ENCODE measurements at regions not wholly inside any gene's neighbourhood (a gene's known extent, or its start where the extent isn't known, plus 50 kb on each side); places are given as distances from the start of the nearest gene placed in this dataset.
"Not testable (repeated sequence)": the region's sequence is repeated elsewhere in the genome, so short reads cannot be mapped to it uniquely, and the experiment has no call there.

GRCh38 chr1:173341971-173342370, 134.8 kb upstream of the TNFSF4 start:
- no peak for TF ChIP-seq CTCF (conservative IDR thresholded peaks at IDR 0.05)
- H3K4me3 Mint-ChIP-seq: no peak overlapping the region
- H3K36me3 Mint-ChIP-seq: no peaks in the 10 kb centered on the region
- H3K4me1 Mint-ChIP-seq (ENCODE audit: unreplicated experiment): no peaks in the 10 kb centered on the region
- no peak for DNase-seq (ENCODE audit: extremely low spot score, unreplicated experiment)
- H3K9me3 Mint-ChIP-seq: no peaks in the 10 kb centered on the region
- no peak overlapping the region for H3K27ac Mint-ChIP-seq
- H3K27me3 Mint-ChIP-seq: no peaks in the 10 kb centered on the region

- no peaks in the 10 kb centered on the region for H3K36me3 Mint-ChIP-seq
- TF ChIP-seq CTCF (conservative IDR thresholded peaks at IDR 0.05): no peak
- H3K27ac Mint-ChIP-seq: no peak overlapping the region
- H3K4me1 Mint-ChIP-seq (ENCODE audit: unreplicated experiment): no peaks in the 10 kb centered on the region
- no peak for DNase-seq (ENCODE audit: extremely low spot score, unreplicated experiment)
- H3K4me3 Mint-ChIP-seq: no peak overlapping the region
- H3K9me3 Mint-ChIP-seq: no peaks in the 10 kb centered on the region
- no peaks in the 10 kb centered on the region for H3K27me3 Mint-ChIP-seq
Measured at GRCh38 chr1:173342736-173343135, 134.4 kb upstream of the PRDX6 start.

- no peak for DNase-seq (ENCODE audit: extremely low spot score, unreplicated experiment)
- Mint-ChIP-seq H3K4me1 (ENCODE audit: unreplicated experiment) (no peaks in the 10 kb centered on the region), H3K4me3 (no peak overlapping the region), H3K36me3 (no peaks in the 10 kb centered on the region), H3K9me3 (no peaks in the 10 kb centered on the region), H3K27ac (no peak overlapping the region), H3K27me3 (no peaks in the 10 kb centered on the region)
- no peak for TF ChIP-seq CTCF (conservative IDR thresholded peaks at IDR 0.05)
Measured at GRCh38 chr1:173344034-173344743, 132.9 kb upstream of the PRDX6 start.

GRCh38 chr1:173347282-173347818, 129.8 kb upstream of the PRDX6 start:
- H3K36me3 Mint-ChIP-seq: no peaks in the 10 kb centered on the region
- no peak overlapping the region for H3K27ac Mint-ChIP-seq
- no peak for TF ChIP-seq CTCF (conservative IDR thresholded peaks at IDR 0.05)
- no peaks in the 10 kb centered on the region for H3K4me1 Mint-ChIP-seq (ENCODE audit: unreplicated experiment)
- peaks cover 8% of the 10 kb centered on the region for H3K9me3 Mint-ChIP-seq
- DNase-seq (ENCODE audit: extremely low spot score, unreplicated experiment): no peak
- no peaks in the 10 kb centered on the region for H3K27me3 Mint-ChIP-seq
- H3K4me3 Mint-ChIP-seq: no peak overlapping the region

- H3K36me3 Mint-ChIP-seq; H3K27ac Mint-ChIP-seq; H3K4me3 Mint-ChIP-seq; H3K27me3 Mint-ChIP-seq; DNase-seq (ENCODE audit: extremely low spot score, unreplicated experiment); H3K9me3 Mint-ChIP-seq; H3K4me1 Mint-ChIP-seq (ENCODE audit: unreplicated experiment): not testable (repeated sequence)
Measured at GRCh38 chr1:173352635-173353034, 124.5 kb upstream of the PRDX6 start.

- Mint-ChIP-seq H3K27ac (no peak overlapping the region), H3K4me3 (no peak overlapping the region), H3K4me1 (ENCODE audit: unreplicated experiment) (no peaks in the 10 kb centered on the region), H3K36me3 (no peaks in the 10 kb centered on the region), H3K9me3 (peaks cover 9% of the 10 kb centered on the region), H3K27me3 (no peaks in the 10 kb centered on the region)
- no peak for TF ChIP-seq CTCF (conservative IDR thresholded peaks at IDR 0.05)
- no peak for DNase-seq (ENCODE audit: extremely low spot score, unreplicated experiment)
Measured at GRCh38 chr1:173353350-173353749, 123.8 kb upstream of the PRDX6 start.
